Endothelial cell of umbilical vein (primary cell): ENCODE measurements at regions not wholly inside any gene's neighbourhood (a gene's known extent, or its start where the extent isn't known, plus 50 kb on each side); places are given as distances from the start of the nearest gene placed in this dataset.

Experiments
- BruUV-seq: library from RNA; stranded (reverse); fragments of 400-500 nt; replicated peaks from 2 replicates; lab custom pipeline; 2021; lab: Mats Ljungman, UMichigan
- CTCF ChIA-PET: fragments of 300-600, 350-600 bp; sonication (Branson Sonifier 250); formaldehyde crosslinking; loops from one replicate; lab custom pipeline; 2021; ENCODE audit warnings: antibody characterized with exemption, inconsistent platforms; lab: Charles Lee
- POLR2A ChIA-PET: fragments of 300-600, 350-600 bp; sonication (Branson Sonifier 250); formaldehyde crosslinking; loops from one replicate; lab custom pipeline; 2021; ENCODE audit warnings: antibody characterized with exemption, inconsistent platforms; lab: Charles Lee
- DNase-seq: peaks from one replicate; pipeline ENCODE4 v3.0.0-alpha.2; 2011; ENCODE audit warnings: low read depth, low spot score
- FAIRE-seq: peaks from 2 replicates; lab custom pipeline; 2011; peaks lifted over from hg19 to GRCh38; lab: Jason Lieb, UNC
- H2AFZ ChIP-seq: 2 replicates; pipeline ENCODE4 v1.6.0; 2012; ENCODE audit warnings: low read depth, low read length, control low read depth, inconsistent platforms
- H3K27ac ChIP-seq: 2 replicates; pipeline ENCODE4 v1.5.1; 2011; ENCODE audit warnings: low read depth, mild to moderate bottlenecking, control low read depth, low read length, moderate library complexity; ENCODE audit not compliant: insufficient read depth
- H3K27me3 ChIP-seq, 2 experiments: 2 replicates each; pipeline versions ENCODE4 v1.6.0 to v1.6.1; 2011; ENCODE audit warnings: low read length in 2 of 2, mixed read lengths in 1 of 2; ENCODE audit not compliant: control insufficient read depth in 2 of 2, insufficient read depth in 2 of 2
- H3K36me3 ChIP-seq, 2 experiments: 2 replicates in 1 of 2; 3 replicates in 1 of 2; pipeline ENCODE4 v1.5.1; 2011; ENCODE audit warnings: low read length in 2 of 2, mild to moderate bottlenecking in 1 of 2, moderate library complexity in 1 of 2; ENCODE audit not compliant: control insufficient read depth in 2 of 2, insufficient read depth in 2 of 2; ENCODE audit errors: extremely low read depth in 1 of 2
- H3K4me1 ChIP-seq: 3 replicates; pipeline ENCODE4 v1.5.1; 2011; ENCODE audit warnings: mild to moderate bottlenecking, low read length; ENCODE audit not compliant: control insufficient read depth, insufficient read depth; ENCODE audit errors: extremely low read depth
- H3K4me2 ChIP-seq: 2 replicates; pipeline ENCODE4 v1.6.1; 2011; ENCODE audit warnings: low read length, control low read depth, mixed read lengths; ENCODE audit not compliant: insufficient read depth
- H3K4me3 ChIP-seq, 3 experiments: fragments of 200-600 bp in 1 of 3; sonication (generic), shearing (Covaris generic) in 1 of 3; replicated peaks in 1 of 3; 2 replicates each; pipeline ENCODE4 v1.5.1; 2011 to 2016; ENCODE audit warnings: control low read depth in 3 of 3, low read length in 3 of 3, mild to moderate bottlenecking in 2 of 3, inconsistent platforms in 1 of 3, low read depth in 1 of 3, moderate library complexity in 1 of 3; ENCODE audit not compliant: insufficient read depth in 1 of 3
- H3K79me2 ChIP-seq: 2 replicates; pipeline ENCODE4 v1.6.0; 2012; ENCODE audit warnings: low read length, inconsistent platforms; ENCODE audit not compliant: control insufficient read depth, insufficient read depth
- H3K9ac ChIP-seq: replicated peaks from 2 replicates; pipeline ENCODE3; 2011; ENCODE audit warnings: low read length, control low read depth; ENCODE audit not compliant: insufficient read depth; ENCODE audit errors: extremely low read depth
- H3K9me1 ChIP-seq: replicated peaks from 3 replicates; pipeline ENCODE4 v1.6.0; 2011; ENCODE audit warnings: mild to moderate bottlenecking, low read length; ENCODE audit not compliant: control insufficient read depth, insufficient read depth; ENCODE audit errors: extremely low read depth
- H3K9me3 ChIP-seq: replicated peaks from 2 replicates; pipeline ENCODE4 v1.5.1; 2012; ENCODE audit warnings: low read length, inconsistent platforms; ENCODE audit not compliant: control insufficient read depth, insufficient read depth
- H4K20me1 ChIP-seq: replicated peaks from 2 replicates; pipeline ENCODE3; 2011; ENCODE audit warnings: mild to moderate bottlenecking, low read length; ENCODE audit not compliant: control insufficient read depth, insufficient read depth; ENCODE audit errors: extremely low read depth
- EZH2 ChIP-seq: IDR thresholded peaks from 2 replicates; pipeline ENCODE4 v1.6.1; 2012; ENCODE audit warnings: borderline replicate concordance, low read depth, mild to moderate bottlenecking, moderate library complexity, low read length, inconsistent platforms; ENCODE audit not compliant: severe bottlenecking
- FOS ChIP-seq: IDR thresholded peaks from 2 replicates; pipeline ENCODE4 v1.6.1; 2011; ENCODE audit warnings: mild to moderate bottlenecking, low read length, moderate library complexity, borderline replicate concordance; ENCODE audit not compliant: insufficient read depth
- GATA2 ChIP-seq: IDR thresholded peaks from 2 replicates; pipeline ENCODE4 v1.7.0; 2011; ENCODE audit warnings: low read depth, mild to moderate bottlenecking, moderate library complexity, mixed read lengths, low read length; ENCODE audit not compliant: insufficient read length, insufficient read depth
- JUN ChIP-seq: IDR thresholded peaks from 2 replicates; pipeline ENCODE4 v1.6.1; 2011; ENCODE audit warnings: borderline replicate concordance, low read depth; ENCODE audit not compliant: insufficient read length, insufficient read depth
- MYC ChIP-seq: IDR thresholded peaks from one replicate; pipeline ENCODE4 v1.6.1; 2011; ENCODE audit warnings: mild to moderate bottlenecking, low read depth, low read length
- POLR2A ChIP-seq: IDR thresholded peaks from 2 replicates; pipeline ENCODE4 v1.6.1; 2012; ENCODE audit warnings: low read depth, mild to moderate bottlenecking, control low read depth, low read length
- POLR2AphosphoS5 ChIP-seq: IDR thresholded peaks from 2 replicates; pipeline ENCODE4 v1.6.1; 2012; ENCODE audit warnings: low read depth, mild to moderate bottlenecking, control low read depth, low read length, moderate library complexity; ENCODE audit not compliant: insufficient read depth
- dilution Hi-C: fragments of 300-500 bp; cut with MboI; formaldehyde crosslinking; loops from one replicate; pipeline ENCODE4 v1.15.0; 2019; ENCODE audit warnings: low sequenced_read_pairs; ENCODE audit not compliant: extremely low pct_ligation_motif_present
- intact Hi-C: fragments of 100-400 bp; cut with micrococcal nuclease; formaldehyde crosslinking; loops from one replicate; pipeline ENCODE4 v1.10.0; 2022
- TF ChIP-seq, protein P1 (sequence below): IDR thresholded peaks from 2 replicates; pipeline ENCODE4 v1.6.1; 2011; ENCODE audit not compliant: insufficient read depth, insufficient read length
- TF ChIP-seq, protein P2 (sequence below), 2 donors: IDR thresholded peaks; 1 replicate in 1 of 2; 2 replicates in 1 of 2; pipeline ENCODE4 v1.5.1; 2011; ENCODE audit warnings: low read length in 2 of 2, mild to moderate bottlenecking in 2 of 2, moderate library complexity in 2 of 2, control low read depth in 1 of 2, inconsistent platforms in 1 of 2, low read depth in 1 of 2; ENCODE audit not compliant: insufficient read depth in 1 of 2; ENCODE audit errors: extremely low read depth in 1 of 2

DNA sequence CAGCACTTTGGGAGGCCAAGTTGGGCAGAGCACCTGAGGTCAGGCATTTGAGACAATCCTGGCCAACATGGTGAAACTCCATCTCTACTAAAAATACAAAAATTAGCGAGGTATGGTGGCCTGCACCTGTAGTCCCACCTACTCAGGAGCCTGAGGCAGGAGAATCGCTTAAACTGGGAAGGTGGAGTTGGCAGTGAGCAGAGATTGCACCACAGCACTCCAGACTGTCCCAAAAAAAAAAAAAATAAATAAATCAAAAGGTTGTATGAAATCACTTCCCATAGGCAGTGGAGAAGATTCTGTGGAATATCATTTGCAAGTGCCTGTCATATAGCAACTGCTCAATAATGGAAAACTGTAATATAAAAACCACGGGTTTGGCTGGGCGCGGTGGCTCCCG is 65.1 kb upstream of the SERBP1 start:
- CTCF ChIA-PET: interaction anchor here (1.2 to 5.5 kb wide), 4 partner anchors 148 to 282 kb away, joined by 3 to 49 read pairs (median 14); no protein-coding TSS in a partner anchor
- no peaks in the 10 kb centered on the region for H3K9me1 ChIP-seq
- no TSS peak for BruUV-seq
- H3K9ac ChIP-seq: no peak overlapping the region
- DNase-seq (no peak), FAIRE-seq (no peak)
- no peaks in the 10 kb centered on the region for H3K27me3 ChIP-seq
- intact Hi-C loops (no loop called here), dilution Hi-C loops (no loop called here)
- H3K79me2 ChIP-seq: no peaks in the 10 kb centered on the region
- TF ChIP-seq, protein P1, sequence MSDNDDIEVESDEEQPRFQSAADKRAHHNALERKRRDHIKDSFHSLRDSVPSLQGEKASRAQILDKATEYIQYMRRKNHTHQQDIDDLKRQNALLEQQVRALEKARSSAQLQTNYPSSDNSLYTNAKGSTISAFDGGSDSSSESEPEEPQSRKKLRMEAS: no peak
- no peak for TF ChIP-seq FOS
- TF ChIP-seq, protein P2, sequence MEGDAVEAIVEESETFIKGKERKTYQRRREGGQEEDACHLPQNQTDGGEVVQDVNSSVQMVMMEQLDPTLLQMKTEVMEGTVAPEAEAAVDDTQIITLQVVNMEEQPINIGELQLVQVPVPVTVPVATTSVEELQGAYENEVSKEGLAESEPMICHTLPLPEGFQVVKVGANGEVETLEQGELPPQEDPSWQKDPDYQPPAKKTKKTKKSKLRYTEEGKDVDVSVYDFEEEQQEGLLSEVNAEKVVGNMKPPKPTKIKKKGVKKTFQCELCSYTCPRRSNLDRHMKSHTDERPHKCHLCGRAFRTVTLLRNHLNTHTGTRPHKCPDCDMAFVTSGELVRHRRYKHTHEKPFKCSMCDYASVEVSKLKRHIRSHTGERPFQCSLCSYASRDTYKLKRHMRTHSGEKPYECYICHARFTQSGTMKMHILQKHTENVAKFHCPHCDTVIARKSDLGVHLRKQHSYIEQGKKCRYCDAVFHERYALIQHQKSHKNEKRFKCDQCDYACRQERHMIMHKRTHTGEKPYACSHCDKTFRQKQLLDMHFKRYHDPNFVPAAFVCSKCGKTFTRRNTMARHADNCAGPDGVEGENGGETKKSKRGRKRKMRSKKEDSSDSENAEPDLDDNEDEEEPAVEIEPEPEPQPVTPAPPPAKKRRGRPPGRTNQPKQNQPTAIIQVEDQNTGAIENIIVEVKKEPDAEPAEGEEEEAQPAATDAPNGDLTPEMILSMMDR (IDR thresholded peaks at IDR 0.05; ENCODE audit: extremely low read depth in 1 of 2, insufficient read depth in 1 of 2, low read depth in 1 of 2, low read length in 2 of 2): no peak
- TF ChIP-seq EZH2: no peak
- no peak for TF ChIP-seq POLR2A
- TF ChIP-seq POLR2AphosphoS5: no peak
- TF ChIP-seq GATA2: no peak
- TF ChIP-seq MYC: no peak
- no peak for TF ChIP-seq JUN
- no peak overlapping the region for H3K4me2 ChIP-seq
- H3K9me3 ChIP-seq: no peaks in the 10 kb centered on the region
- H3K4me1 ChIP-seq: no peaks in the 10 kb centered on the region
- POLR2A ChIA-PET: no interaction called here
- H4K20me1 ChIP-seq: no peaks in the 10 kb centered on the region
- no peak overlapping the region for H3K4me3 ChIP-seq
- H2AFZ ChIP-seq: no peak overlapping the region
- no peaks in the 10 kb centered on the region for H3K36me3 ChIP-seq
- H3K27ac ChIP-seq: no peak overlapping the region
